ENCODE measurements at regions not wholly inside any gene's neighbourhood (a gene's known extent, or its start where the extent isn't known, plus 50 kb on each side); places are given as distances from the start of the nearest gene placed in this dataset.

DNA sequence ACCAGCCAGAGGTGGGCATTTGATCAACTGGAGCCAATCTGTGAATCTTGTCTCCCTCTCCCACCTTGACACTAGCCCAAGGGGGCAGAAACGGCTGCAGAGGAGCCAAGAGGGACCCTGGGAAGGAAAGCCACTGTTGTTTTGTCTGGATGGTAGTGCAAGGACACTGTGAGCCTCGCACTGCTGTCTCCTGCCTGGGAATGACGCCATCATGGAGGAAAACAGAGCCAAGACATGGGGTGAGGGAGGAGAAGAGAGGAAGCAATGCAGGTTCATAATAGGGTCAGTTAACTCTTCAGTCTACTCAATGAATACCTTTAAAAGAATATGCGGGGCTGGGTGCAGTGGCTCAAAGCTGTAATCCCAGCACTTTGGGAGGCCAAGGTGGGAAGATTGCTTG is 231.1 kb upstream of the AGAP1 start:
- TF ChIP-seq, protein P1, sequence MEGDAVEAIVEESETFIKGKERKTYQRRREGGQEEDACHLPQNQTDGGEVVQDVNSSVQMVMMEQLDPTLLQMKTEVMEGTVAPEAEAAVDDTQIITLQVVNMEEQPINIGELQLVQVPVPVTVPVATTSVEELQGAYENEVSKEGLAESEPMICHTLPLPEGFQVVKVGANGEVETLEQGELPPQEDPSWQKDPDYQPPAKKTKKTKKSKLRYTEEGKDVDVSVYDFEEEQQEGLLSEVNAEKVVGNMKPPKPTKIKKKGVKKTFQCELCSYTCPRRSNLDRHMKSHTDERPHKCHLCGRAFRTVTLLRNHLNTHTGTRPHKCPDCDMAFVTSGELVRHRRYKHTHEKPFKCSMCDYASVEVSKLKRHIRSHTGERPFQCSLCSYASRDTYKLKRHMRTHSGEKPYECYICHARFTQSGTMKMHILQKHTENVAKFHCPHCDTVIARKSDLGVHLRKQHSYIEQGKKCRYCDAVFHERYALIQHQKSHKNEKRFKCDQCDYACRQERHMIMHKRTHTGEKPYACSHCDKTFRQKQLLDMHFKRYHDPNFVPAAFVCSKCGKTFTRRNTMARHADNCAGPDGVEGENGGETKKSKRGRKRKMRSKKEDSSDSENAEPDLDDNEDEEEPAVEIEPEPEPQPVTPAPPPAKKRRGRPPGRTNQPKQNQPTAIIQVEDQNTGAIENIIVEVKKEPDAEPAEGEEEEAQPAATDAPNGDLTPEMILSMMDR (conservative IDR thresholded peaks at IDR 0.05 in 1 of 2, IDR thresholded peaks at IDR 0.05 in 1 of 2; ENCODE audit: extremely low read depth in 1 of 2, insufficient read depth in 1 of 2, low read depth in 1 of 2, low read length in 2 of 2): no peak
- no peak for TF ChIP-seq EZH2 (IDR thresholded peaks at IDR 0.05; ENCODE audit: borderline replicate concordance, low read length)
